Choroid plexus epithelial cell (primary cell): ENCODE measurements at regions not wholly inside any gene's neighbourhood (a gene's known extent, or its start where the extent isn't known, plus 50 kb on each side); places are given as distances from the start of the nearest gene placed in this dataset.

ENCODE experiments used
- DNase-seq: peaks from one replicate; pipeline ENCODE4 v3.0.0-alpha.2; 2010; ENCODE audit warnings: low read depth
- H3K4me3 ChIP-seq: 2 replicates; pipeline ENCODE4 v1.5.1; 2011; ENCODE audit warnings: low read depth, mild to moderate bottlenecking, control low read depth, low read length, moderate library complexity
- TF ChIP-seq, protein P1 (sequence below): conservative IDR thresholded peaks from 2 replicates; pipeline ENCODE4 v1.5.1; 2011; ENCODE audit warnings: low read depth, mild to moderate bottlenecking, control low read depth, inconsistent platforms, low read length, moderate library complexity

DNA sequence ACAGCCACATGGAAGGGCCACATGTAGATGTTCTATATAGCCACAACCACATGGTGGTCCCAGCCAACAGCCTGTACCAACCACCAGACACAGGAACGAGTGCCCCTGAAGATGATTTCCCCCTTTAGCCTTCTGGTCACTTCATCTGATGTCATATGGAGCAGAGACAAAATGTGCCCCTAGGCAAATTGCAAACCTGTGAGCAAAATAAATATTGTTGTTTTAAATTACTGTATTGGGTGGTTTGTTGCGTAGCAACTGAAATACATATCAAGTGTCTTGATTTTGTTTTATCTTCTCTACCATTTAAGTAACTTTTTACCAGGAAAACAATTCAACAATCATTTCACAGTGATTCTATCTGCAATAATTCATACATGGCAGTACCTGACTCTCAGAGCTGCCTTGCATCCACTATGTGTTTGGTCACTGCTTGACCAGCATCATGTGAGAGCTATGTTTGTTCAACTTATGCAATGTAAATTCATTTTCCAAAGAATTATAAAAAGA lies 142.5 kb upstream of the VLDLR start:
- TF ChIP-seq, protein P1, sequence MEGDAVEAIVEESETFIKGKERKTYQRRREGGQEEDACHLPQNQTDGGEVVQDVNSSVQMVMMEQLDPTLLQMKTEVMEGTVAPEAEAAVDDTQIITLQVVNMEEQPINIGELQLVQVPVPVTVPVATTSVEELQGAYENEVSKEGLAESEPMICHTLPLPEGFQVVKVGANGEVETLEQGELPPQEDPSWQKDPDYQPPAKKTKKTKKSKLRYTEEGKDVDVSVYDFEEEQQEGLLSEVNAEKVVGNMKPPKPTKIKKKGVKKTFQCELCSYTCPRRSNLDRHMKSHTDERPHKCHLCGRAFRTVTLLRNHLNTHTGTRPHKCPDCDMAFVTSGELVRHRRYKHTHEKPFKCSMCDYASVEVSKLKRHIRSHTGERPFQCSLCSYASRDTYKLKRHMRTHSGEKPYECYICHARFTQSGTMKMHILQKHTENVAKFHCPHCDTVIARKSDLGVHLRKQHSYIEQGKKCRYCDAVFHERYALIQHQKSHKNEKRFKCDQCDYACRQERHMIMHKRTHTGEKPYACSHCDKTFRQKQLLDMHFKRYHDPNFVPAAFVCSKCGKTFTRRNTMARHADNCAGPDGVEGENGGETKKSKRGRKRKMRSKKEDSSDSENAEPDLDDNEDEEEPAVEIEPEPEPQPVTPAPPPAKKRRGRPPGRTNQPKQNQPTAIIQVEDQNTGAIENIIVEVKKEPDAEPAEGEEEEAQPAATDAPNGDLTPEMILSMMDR, result no peak
- no peak overlapping the region for H3K4me3 ChIP-seq
- DNase-seq, result no peak

DNA sequence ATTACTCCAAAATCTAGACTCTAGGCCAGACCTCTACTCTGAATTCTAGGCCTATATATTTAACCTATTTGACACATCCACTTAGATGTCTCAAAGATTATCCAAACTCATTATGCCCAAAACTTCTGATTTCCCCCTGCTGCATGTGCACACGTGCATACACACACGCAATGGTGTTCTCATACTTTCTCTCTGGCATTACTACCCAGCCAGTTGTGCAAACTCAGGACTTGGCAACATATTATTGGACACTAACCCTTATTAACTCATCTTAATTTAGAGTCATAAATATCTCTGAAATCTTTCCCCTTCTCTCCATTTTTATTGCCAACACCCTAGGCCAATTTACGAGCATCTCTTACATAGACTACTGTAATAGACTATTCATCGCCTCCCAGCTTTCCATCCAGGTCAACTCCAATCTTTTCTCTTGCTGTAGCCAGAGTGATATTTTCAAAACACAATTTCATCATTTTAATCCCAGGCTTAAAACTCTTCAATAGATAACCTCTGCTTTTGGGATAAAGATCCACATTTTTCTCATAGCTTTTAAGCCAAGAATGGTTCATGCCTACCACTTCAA lies 141.2 kb upstream of the VLDLR start:
- H3K4me3 ChIP-seq, result no peak overlapping the region
- TF ChIP-seq, protein P1, result no peak
- DNase-seq, result no peak

DNA sequence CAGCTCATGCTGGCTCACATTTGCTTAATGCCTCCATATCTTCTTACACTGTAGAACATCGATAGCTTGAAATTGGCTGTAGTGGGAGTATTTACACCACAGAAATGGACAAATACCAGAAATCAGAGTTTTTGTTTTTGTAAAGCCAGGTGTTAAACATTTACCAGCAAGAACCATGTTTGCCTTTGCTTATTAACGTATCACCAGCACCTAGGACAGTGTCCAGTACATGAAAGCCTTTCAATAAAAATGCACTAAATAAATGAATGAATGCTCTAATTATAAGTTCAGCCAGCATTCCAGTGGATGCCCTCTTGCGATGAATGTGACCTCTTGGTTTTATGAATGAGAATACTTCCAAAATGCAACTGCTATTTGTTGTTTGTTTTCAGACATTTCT lies 140.4 kb upstream of the VLDLR start:
- DNase-seq, result no peak
- TF ChIP-seq, protein P1, result no peak
- no peak overlapping the region for H3K4me3 ChIP-seq

DNA sequence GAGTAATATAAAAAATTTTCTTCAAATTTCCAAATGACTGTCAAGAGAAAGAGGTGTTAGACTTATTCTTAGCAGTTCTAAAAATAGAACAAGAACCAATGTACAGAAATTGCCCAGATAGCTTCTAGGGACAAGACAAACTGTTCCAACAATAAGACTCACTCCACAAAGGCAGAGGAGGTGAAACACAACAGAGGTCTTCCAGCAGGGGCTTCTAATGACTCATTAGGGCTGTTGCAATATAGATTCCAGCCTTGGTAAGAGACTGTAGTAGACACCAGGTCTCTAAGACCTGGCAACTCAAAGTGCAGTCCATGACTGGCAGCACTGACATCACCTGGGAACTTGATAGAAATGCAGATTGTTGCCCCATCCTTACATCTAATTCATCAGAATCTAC lies 134.6 kb upstream of the VLDLR start:
- TF ChIP-seq, protein P1, result no peak
- no peak overlapping the region for H3K4me3 ChIP-seq
- DNase-seq, result peak; percentile 31

DNA sequence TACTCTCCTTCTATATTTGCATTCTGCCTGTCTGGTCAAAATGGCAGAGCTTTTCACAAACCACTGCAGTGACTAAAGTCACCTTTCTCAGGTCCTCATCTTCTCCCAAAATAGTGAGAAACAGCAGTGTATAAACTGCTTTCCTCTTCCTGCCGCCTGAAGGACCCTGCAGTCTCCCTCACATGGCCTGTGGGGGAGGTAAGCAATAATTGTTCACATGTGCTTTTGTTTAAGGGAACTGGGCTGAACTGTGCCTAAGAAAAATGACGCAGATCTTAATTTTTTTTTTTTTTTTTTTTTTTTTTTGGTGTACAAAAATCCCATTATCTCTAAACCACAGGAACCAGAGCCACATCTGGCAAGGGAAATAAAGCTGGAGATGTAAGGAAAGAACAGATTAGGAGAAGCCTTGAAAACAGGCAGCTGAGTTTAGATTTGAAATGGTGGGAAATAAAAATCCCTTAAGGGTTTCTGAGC lies 131.7 kb upstream of the VLDLR start:
- DNase-seq, result peak; percentile 27
- TF ChIP-seq, protein P1, result no peak

DNA sequence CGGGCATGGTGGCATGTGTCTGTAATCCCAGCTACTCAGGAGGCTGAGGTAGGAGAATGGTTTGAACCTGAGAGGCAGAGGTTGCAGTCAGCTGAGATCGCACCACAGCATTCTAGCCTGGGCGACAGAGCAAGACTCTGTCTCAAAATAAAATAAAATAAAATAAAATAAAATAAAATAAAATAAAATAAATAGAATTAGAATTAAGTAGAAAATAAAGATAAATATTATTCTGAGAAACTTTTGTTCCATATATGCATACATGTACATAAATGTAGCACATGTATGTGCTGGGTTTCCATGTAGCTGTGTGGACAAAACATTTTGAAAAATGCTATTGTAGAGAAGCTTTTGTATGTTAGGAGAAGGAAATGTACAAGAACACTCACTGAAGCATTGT lies 129.4 kb upstream of the VLDLR start:
- DNase-seq, result no peak
- TF ChIP-seq, protein P1, result no peak
- no peak overlapping the region for H3K4me3 ChIP-seq

More for the DNA sequence above, 131.7 kb upstream of the VLDLR start:
- no peak overlapping the region for H3K4me3 ChIP-seq

DNA sequence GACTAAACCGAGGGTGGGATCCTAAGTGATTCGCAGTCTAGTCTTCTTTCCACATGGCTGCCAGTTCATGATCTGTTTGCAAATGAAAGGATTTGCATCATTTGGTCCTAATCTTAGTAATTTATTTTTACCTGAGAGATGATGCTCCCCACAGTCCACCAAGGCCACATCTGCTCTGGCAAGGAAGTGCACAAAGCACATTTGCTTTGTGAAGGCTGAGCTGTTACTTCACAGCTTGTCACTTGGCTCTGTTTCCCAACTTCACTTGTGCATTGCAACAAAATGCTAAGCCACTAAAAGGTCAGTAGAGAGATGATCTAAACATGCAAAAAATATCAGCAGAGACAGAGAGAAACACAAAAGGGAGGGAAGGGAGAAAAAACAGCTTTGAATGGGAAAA lies 128.5 kb upstream of the VLDLR start:
- TF ChIP-seq, protein P1, result no peak

More for the DNA sequence above, 128.5 kb upstream of the VLDLR start:
- DNase-seq, result peak; percentile 35
- no peak overlapping the region for H3K4me3 ChIP-seq
